K562 (cell line): ENCODE measurements at regions not wholly inside any gene's neighbourhood (a gene's known extent, or its start where the extent isn't known, plus 50 kb on each side); places are given as distances from the start of the nearest gene placed in this dataset.

Source experiments
- ATAC-seq: fragments of 200-7000 bp; cut with Tn5 transposase; 3 replicates; pipeline ENCODE4 v1.9.1; 2020; ENCODE audit warnings: moderate library complexity
- BruUV-seq: library from RNA; stranded (reverse); fragments of 400-500 nt; replicated peaks from 2 replicates; lab custom pipeline; 2021; lab: Mats Ljungman, UMichigan
- CTCF ChIA-PET: fragments of 300-600 bp; formaldehyde crosslinking; extraction: SDS; loops from one replicate; lab custom pipeline; 2021; ENCODE audit warnings: low intra/inter-chr PET ratio; lab: Yijun Ruan, JAX
- POLR2A ChIA-PET: fragments of 300-600, 350-650 bp; sonication (Branson Sonifier 250); formaldehyde crosslinking; extraction: SDS; loops from one replicate; lab custom pipeline; 2021; ENCODE audit warnings: antibody characterized with exemption, inconsistent platforms; lab: Yijun Ruan, JAX
- DNase-seq, 4 experiments: peaks; one replicate each; pipeline versions ENCODE4 v3.0.0 to v3.0.0-alpha.2; 2011 to 2018; ENCODE audit warnings: low spot score in 3 of 4, mixed read lengths in 3 of 4; ENCODE audit errors: extremely low read depth in 1 of 4
- FAIRE-seq: peaks from 2 replicates; lab custom pipeline; 2011; peaks lifted over from hg19 to GRCh38; lab: Jason Lieb, UNC
- H2AFZ ChIP-seq: 2 replicates; pipeline ENCODE4 v1.6.0; 2011; ENCODE audit warnings: low read depth, low read length, control low read depth, inconsistent platforms
- H3K27ac ChIP-seq: fragments of 200-600 bp; 3 replicates; pipeline ENCODE4 v1.8.0; 2011; ENCODE audit warnings: low read depth, mild to moderate bottlenecking, control low read depth, inconsistent platforms, low read length, moderate library complexity, mixed read lengths; ENCODE audit errors: extremely low read depth
- H3K27me3 ChIP-seq, 2 experiments: fragments of 300-600 bp in 1 of 2; 2 replicates in 1 of 2; 3 replicates in 1 of 2; pipeline versions ENCODE4 v1.6.0 to v1.8.0; 2011; ENCODE audit warnings: inconsistent platforms in 2 of 2, low read length in 2 of 2, mild to moderate bottlenecking in 1 of 2, mixed read lengths in 1 of 2, moderate library complexity in 1 of 2; ENCODE audit not compliant: control insufficient read depth in 2 of 2, insufficient read depth in 2 of 2
- H3K36me3 ChIP-seq: fragments of 300-600 bp; 3 replicates; pipeline ENCODE4 v1.8.0; 2011; ENCODE audit warnings: mild to moderate bottlenecking, low read length, inconsistent platforms; ENCODE audit not compliant: control insufficient read depth, insufficient read depth
- H3K4me1 ChIP-seq, 2 experiments: fragments of 200-600 bp in 1 of 2; replicated peaks in 1 of 2; 2 replicates in 1 of 2; 3 replicates in 1 of 2; pipeline versions ENCODE4 v1.5.1 to v1.8.0; 2011; ENCODE audit warnings: inconsistent platforms in 2 of 2, low read length in 2 of 2, mild to moderate bottlenecking in 1 of 2, mixed read lengths in 1 of 2, moderate library complexity in 1 of 2; ENCODE audit not compliant: control insufficient read depth in 2 of 2, insufficient read depth in 2 of 2
- H3K4me2 ChIP-seq: 2 replicates; pipeline ENCODE4 v1.6.1; 2011; ENCODE audit warnings: low read length, control low read depth, inconsistent platforms, mixed read lengths; ENCODE audit not compliant: insufficient read depth
- H3K4me3 ChIP-seq: fragments of 200-600 bp; sonication (generic), shearing (Covaris generic); 2 replicates; pipeline ENCODE4 v1.5.1; 2016; ENCODE audit warnings: control low read depth, inconsistent platforms
- H3K79me2 ChIP-seq: fragments of 200-600 bp; 3 replicates; pipeline ENCODE4 v1.8.0; 2011; ENCODE audit warnings: low read length, inconsistent platforms; ENCODE audit not compliant: control insufficient read depth, insufficient read depth
- H3K9ac ChIP-seq, 2 experiments: 2 replicates each; pipeline versions ENCODE4 v1.6.0 to v1.6.1; 2011; ENCODE audit warnings: low read depth in 2 of 2, low read length in 2 of 2, control low read depth in 1 of 2, inconsistent platforms in 1 of 2, mild to moderate bottlenecking in 1 of 2, mixed read lengths in 1 of 2; ENCODE audit not compliant: insufficient read depth in 1 of 2
- H3K9me1 ChIP-seq: one replicate; pipeline ENCODE4 v1.6.0; 2011; ENCODE audit warnings: inconsistent platforms, mild to moderate bottlenecking, low read length, moderate library complexity; ENCODE audit not compliant: control insufficient read depth, insufficient read depth
- H3K9me3 ChIP-seq: replicated peaks from 2 replicates; pipeline ENCODE4 v1.5.1; 2011; ENCODE audit warnings: low read depth, low read length, inconsistent platforms; ENCODE audit not compliant: control insufficient read depth, insufficient read depth
- H4K20me1 ChIP-seq: replicated peaks from 2 replicates; pipeline ENCODE4 v1.6.1; 2011; ENCODE audit warnings: low read length, inconsistent platforms, mixed read lengths; ENCODE audit not compliant: control insufficient read depth, insufficient read depth
- ASH1L ChIP-seq: fragments of 450-650 bp; IDR thresholded peaks from 2 replicates; pipeline ENCODE4 v1.6.1; 2018; ENCODE audit warnings: borderline replicate concordance, mild to moderate bottlenecking, low read depth; ENCODE audit not compliant: partially characterized antibody
- BHLHE40 ChIP-seq: IDR thresholded peaks from 2 replicates; pipeline ENCODE4 v1.6.1; 2011; ENCODE audit warnings: low read length, improper control_type of control experiment
- BRD4 ChIP-seq: fragments of 200-600 bp; sonication (generic); IDR thresholded peaks from 2 replicates; pipeline ENCODE4 v1.6.1; 2017; ENCODE audit warnings: inconsistent platforms
- BRF1 ChIP-seq: IDR thresholded peaks from 3 replicates; pipeline ENCODE4 v1.6.1; 2011; ENCODE audit warnings: borderline replicate concordance, mild to moderate bottlenecking; ENCODE audit not compliant: insufficient read length; ENCODE audit errors: extremely low read depth
- C11orf30 ChIP-seq: fragments of 450-650 bp; IDR thresholded peaks from 2 replicates; pipeline ENCODE4 v1.6.1; 2016; ENCODE audit warnings: low read depth, mild to moderate bottlenecking
- HEY1 ChIP-seq: fragments of 250-450 bp; sonication (Bioruptor Pico); IDR thresholded peaks from 2 replicates; pipeline ENCODE4 v1.5.0; 2020; ENCODE audit warnings: mild to moderate bottlenecking, moderate library complexity, borderline replicate concordance
- MAFF ChIP-seq: IDR thresholded peaks from 2 replicates; pipeline ENCODE4 v1.6.1; 2012; ENCODE audit warnings: low read length, improper control_type of control experiment
- MAFK ChIP-seq: IDR thresholded peaks from 2 replicates; pipeline ENCODE4 v1.6.1; 2011; ENCODE audit warnings: low read length, improper control_type of control experiment
- POLR2A ChIP-seq: fragments of 450-650 bp; conservative IDR thresholded peaks from 2 replicates; pipeline ENCODE4 v1.6.1; 2016
- PYGO2 ChIP-seq: fragments of 450-650 bp; IDR thresholded peaks from 2 replicates; pipeline ENCODE4 v1.6.1; 2016; ENCODE audit warnings: mild to moderate bottlenecking, missing genetic modification characterization, moderate library complexity, missing compliant biosample characterization
- SIX5 ChIP-seq, 2 experiments: IDR thresholded peaks; 2 replicates each; pipeline ENCODE4 v1.6.1; 2011; ENCODE audit warnings: low read length in 2 of 2, borderline replicate concordance in 1 of 2, low read depth in 1 of 2, mild to moderate bottlenecking in 1 of 2, moderate library complexity in 1 of 2; ENCODE audit not compliant: insufficient read depth in 1 of 2
- SOX6 ChIP-seq: fragments of 450-650 bp; IDR thresholded peaks from 2 replicates; pipeline ENCODE4 v1.6.1; 2014; ENCODE audit warnings: mild to moderate bottlenecking
- ZNF217 ChIP-seq: sonication (generic); formaldehyde crosslinking; IDR thresholded peaks from 2 replicates; pipeline ENCODE4 v1.8.0; 2022; ENCODE audit warnings: mild to moderate bottlenecking, missing genetic modification reagents
- ZNF316 ChIP-seq: fragments of 450-650 bp; IDR thresholded peaks from 2 replicates; pipeline ENCODE4 v1.6.1; 2016
- ZNF583 ChIP-seq: fragments of 250-450 bp; sonication (Bioruptor Pico); IDR thresholded peaks from 2 replicates; pipeline ENCODE4 v1.4.0; 2020
- ZNF76 ChIP-seq: fragments of 250-450 bp; sonication (Bioruptor Pico); IDR thresholded peaks from 2 replicates; pipeline ENCODE4 v1.4.0; 2020; ENCODE audit warnings: mild to moderate bottlenecking, moderate library complexity, borderline replicate concordance
- WGBS: fragments of 100-300 bp; shearing (Covaris generic); methylation state at CpG from one replicate; pipeline ENCODE4 v1.1.6; 2016; ENCODE audit warnings: low coverage, mixed read lengths; ENCODE audit not compliant: insufficient coverage; ENCODE audit errors: missing lambda C conversion rate; 5-methylcytosine and 5-hydroxymethylcytosine counted together
- in situ Hi-C: fragments of 300-500 bp; cut with MboI; formaldehyde crosslinking; loops from 4 replicates; pipeline ENCODE4 v1.15.0; 2018; ENCODE audit warnings: inconsistent platforms, mixed read lengths
- intact Hi-C: fragments of 100-400 bp; cut with micrococcal nuclease; formaldehyde crosslinking; loops from 2 replicates; pipeline ENCODE4 v1.14.2; 2022
- TF ChIP-seq, protein P1 (sequence below): fragments of 450-650 bp; IDR thresholded peaks from one replicate; pipeline ENCODE4 v1.6.1; 2018; ENCODE audit warnings: mild to moderate bottlenecking, moderate library complexity; ENCODE audit not compliant: partially characterized antibody
- TF ChIP-seq, protein P2 (sequence below): sonication (generic); formaldehyde crosslinking; IDR thresholded peaks from 2 replicates; pipeline ENCODE4 v1.8.0; 2022; ENCODE audit warnings: mild to moderate bottlenecking, low read depth, missing genetic modification reagents
- TF ChIP-seq, protein P3 (sequence below): fragments of 450-650 bp; conservative IDR thresholded peaks from 2 replicates; pipeline ENCODE4 v1.6.1; 2016; ENCODE audit warnings: missing genetic modification characterization, low read depth, mild to moderate bottlenecking, control low read depth, missing compliant biosample characterization
- TF ChIP-seq, protein P4 (sequence below), 3 experiments: IDR thresholded peaks in 2 of 3; conservative IDR thresholded peaks in 1 of 3; 2 replicates each; pipeline ENCODE4 v1.5.1; 2011 to 2012; ENCODE audit warnings: low read length in 3 of 3, mild to moderate bottlenecking in 3 of 3, control low read depth in 2 of 3, improper control_type of control experiment in 1 of 3, inconsistent platforms in 1 of 3, low read depth in 1 of 3, mixed read lengths in 1 of 3, moderate library complexity in 1 of 3; ENCODE audit not compliant: insufficient read depth in 2 of 3

DNA sequence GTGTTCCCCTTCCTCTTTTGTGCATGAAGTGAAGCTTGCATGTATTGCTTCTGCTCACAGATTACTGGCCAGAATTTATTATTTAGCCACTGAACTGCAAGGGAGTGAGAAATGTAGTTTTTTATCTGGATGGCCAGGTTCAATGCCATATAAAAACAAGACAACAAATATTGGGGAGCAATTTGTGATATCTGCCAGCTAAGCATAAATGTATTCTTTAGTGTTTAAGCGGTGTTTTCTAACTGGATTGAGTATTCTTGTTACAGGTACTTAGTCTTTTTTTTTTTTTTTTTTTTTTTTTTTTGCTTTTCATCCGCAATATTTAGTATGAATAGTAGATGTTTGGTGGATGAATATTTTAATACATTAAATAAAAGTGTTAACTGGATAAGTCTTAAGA lies 158.2 kb downstream of the TFAP2B start:
- in situ Hi-C loops, result no loop called here
- ATAC-seq, result no peak
- WGBS, result 71% methylated on average over 1 of the region's 2 CpGs
- ChIA-PET POLR2A (interaction anchor here (1.4 kb wide), 1 partner anchor 14 kb away, joined by 3 read pairs; no protein-coding TSS in a partner anchor), CTCF (no interaction called here)
- Histone ChIP-seq H3K27ac (no peak overlapping the region), H4K20me1 (no peaks in the 10 kb centered on the region), H3K79me2 (no peaks in the 10 kb centered on the region), H3K4me2 (no peak overlapping the region), H3K9me1 (peaks cover 2% of the 10 kb centered on the region), H3K27me3 (no peaks in the 10 kb centered on the region), H2AFZ (no peak overlapping the region), H3K9ac (no peak overlapping the region), H3K4me1 (peaks cover 0 to 27% of the 10 kb centered on the region in 2 experiments; a peak in 2 of 5 replicates), H3K36me3 (no peaks in the 10 kb centered on the region), H3K9me3 (no peaks in the 10 kb centered on the region), H3K4me3 (no peak overlapping the region)
- FAIRE-seq, result no peak
- DNase-seq, result no peak
- no TSS peak for BruUV-seq
- intact Hi-C loops, result no loop called here
- no peak for TF ChIP-seq ZNF76 (CRISPR knock-in tag)
- peak; percentile 47 for TF ChIP-seq MAFF
- no peak for TF ChIP-seq POLR2A
- TF ChIP-seq, protein P1, sequence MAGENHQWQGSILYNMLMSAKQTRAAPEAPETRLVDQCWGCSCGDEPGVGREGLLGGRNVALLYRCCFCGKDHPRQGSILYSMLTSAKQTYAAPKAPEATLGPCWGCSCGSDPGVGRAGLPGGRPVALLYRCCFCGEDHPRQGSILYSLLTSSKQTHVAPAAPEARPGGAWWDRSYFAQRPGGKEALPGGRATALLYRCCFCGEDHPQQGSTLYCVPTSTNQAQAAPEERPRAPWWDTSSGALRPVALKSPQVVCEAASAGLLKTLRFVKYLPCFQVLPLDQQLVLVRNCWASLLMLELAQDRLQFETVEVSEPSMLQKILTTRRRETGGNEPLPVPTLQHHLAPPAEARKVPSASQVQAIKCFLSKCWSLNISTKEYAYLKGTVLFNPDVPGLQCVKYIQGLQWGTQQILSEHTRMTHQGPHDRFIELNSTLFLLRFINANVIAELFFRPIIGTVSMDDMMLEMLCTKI, result no peak
- no peak for TF ChIP-seq PYGO2 (tag)
- TF ChIP-seq, protein P2, sequence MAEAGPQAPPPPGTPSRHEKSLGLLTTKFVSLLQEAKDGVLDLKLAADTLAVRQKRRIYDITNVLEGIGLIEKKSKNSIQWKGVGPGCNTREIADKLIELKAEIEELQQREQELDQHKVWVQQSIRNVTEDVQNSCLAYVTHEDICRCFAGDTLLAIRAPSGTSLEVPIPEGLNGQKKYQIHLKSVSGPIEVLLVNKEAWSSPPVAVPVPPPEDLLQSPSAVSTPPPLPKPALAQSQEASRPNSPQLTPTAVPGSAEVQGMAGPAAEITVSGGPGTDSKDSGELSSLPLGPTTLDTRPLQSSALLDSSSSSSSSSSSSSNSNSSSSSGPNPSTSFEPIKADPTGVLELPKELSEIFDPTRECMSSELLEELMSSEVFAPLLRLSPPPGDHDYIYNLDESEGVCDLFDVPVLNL (CRISPR knock-in tag), result no peak
- no peak for TF ChIP-seq ZNF217 (CRISPR knock-in tag)
- TF ChIP-seq ZNF316, result peak; percentile 81
- TF ChIP-seq BRF1, result no peak
- TF ChIP-seq MAFK, result peak; percentile 68
- TF ChIP-seq SIX5 (IDR thresholded peaks at IDR 0.05; ENCODE audit: borderline replicate concordance in 1 of 2, insufficient read depth in 1 of 2, low read depth in 1 of 2, low read length in 2 of 2), result no peak
- TF ChIP-seq, protein P3, sequence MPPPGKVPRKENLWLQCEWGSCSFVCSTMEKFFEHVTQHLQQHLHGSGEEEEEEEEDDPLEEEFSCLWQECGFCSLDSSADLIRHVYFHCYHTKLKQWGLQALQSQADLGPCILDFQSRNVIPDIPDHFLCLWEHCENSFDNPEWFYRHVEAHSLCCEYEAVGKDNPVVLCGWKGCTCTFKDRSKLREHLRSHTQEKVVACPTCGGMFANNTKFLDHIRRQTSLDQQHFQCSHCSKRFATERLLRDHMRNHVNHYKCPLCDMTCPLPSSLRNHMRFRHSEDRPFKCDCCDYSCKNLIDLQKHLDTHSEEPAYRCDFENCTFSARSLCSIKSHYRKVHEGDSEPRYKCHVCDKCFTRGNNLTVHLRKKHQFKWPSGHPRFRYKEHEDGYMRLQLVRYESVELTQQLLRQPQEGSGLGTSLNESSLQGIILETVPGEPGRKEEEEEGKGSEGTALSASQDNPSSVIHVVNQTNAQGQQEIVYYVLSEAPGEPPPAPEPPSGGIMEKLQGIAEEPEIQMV (tag), result no peak
- no peak for TF ChIP-seq BHLHE40
- TF ChIP-seq BRD4, result no peak
- TF ChIP-seq SOX6, result no peak
- TF ChIP-seq, protein P4, sequence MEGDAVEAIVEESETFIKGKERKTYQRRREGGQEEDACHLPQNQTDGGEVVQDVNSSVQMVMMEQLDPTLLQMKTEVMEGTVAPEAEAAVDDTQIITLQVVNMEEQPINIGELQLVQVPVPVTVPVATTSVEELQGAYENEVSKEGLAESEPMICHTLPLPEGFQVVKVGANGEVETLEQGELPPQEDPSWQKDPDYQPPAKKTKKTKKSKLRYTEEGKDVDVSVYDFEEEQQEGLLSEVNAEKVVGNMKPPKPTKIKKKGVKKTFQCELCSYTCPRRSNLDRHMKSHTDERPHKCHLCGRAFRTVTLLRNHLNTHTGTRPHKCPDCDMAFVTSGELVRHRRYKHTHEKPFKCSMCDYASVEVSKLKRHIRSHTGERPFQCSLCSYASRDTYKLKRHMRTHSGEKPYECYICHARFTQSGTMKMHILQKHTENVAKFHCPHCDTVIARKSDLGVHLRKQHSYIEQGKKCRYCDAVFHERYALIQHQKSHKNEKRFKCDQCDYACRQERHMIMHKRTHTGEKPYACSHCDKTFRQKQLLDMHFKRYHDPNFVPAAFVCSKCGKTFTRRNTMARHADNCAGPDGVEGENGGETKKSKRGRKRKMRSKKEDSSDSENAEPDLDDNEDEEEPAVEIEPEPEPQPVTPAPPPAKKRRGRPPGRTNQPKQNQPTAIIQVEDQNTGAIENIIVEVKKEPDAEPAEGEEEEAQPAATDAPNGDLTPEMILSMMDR (IDR thresholded peaks at IDR 0.05 in 2 of 3, conservative IDR thresholded peaks at IDR 0.05 in 1 of 3; ENCODE audit: insufficient read depth in 2 of 3, low read depth in 1 of 3, low read length in 3 of 3), result no peak
- no peak for TF ChIP-seq HEY1 (CRISPR knock-in tag)
- TF ChIP-seq C11orf30, result peak; percentile 51; the same call in 1 of the 2 replicates
- no peak for TF ChIP-seq ZNF583 (CRISPR knock-in tag)
- TF ChIP-seq ASH1L, result no peak
